GM19395 (cell line): ENCODE measurements at regions not wholly inside any gene's neighbourhood (a gene's known extent, or its start where the extent isn't known, plus 50 kb on each side); places are given as distances from the start of the nearest gene placed in this dataset.
"Not testable (repeated sequence)": the region's sequence is repeated elsewhere in the genome, so short reads cannot be mapped to it uniquely, and the experiment has no call there.

Source experiments
- ATAC-seq: cut with Tn5 transposase; IDR thresholded peaks from one replicate; pipeline ENCODE4 v1.9.1; 2021; ENCODE audit warnings: mild to moderate bottlenecking, moderate library complexity; ENCODE audit not compliant: unreplicated experiment

DNA sequence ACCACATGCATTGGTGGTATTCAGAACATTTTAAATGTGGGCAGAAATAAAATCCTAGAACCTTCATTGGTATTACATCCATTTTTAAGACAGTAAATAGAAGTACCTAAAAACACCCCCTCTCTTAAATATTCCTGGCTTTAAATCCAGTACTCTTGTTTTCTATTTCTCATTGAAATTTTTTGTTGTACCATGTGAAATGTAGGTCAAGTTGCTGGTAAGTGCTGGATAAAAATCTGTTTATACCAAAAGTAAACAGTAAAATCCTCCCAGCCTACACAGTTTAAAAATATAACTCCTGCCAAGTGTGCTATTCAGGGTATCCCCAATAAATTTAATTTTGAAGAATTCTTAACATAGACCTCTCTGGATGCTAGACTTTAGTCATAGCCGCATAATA, 75.0 kb upstream of the FST start:
- ATAC-seq, result no peak

DNA sequence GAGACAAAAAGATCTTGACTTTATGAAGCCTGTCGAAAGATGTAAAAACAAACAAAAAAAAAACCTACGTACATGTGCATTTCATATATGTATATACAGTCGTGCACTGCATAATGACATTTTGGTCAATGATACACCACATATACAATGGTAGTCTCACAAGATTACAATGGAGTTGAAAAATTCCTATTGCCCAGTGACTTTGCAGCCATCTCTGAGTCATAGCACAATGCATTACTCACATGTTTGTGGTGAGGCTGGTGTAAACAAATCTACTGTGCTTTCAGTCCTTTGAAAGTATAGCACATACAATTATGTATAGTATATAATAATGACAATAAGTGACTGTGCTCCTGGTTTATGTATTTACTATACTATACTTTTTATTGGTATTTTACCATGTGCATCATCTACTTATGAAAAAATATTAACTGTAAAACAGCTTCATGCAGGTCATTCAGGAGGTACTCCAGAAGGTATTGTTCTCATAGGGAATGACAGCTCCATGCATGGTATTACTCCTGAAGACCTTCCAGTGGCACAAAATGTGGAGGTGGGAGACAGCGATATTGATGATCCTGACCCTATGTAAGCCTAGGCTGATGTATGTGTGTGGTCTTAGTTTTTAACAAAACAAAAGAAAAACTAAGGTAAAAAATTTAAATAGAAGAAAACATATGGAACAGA, 73.7 kb upstream of the FST start:
- no peak for ATAC-seq

DNA sequence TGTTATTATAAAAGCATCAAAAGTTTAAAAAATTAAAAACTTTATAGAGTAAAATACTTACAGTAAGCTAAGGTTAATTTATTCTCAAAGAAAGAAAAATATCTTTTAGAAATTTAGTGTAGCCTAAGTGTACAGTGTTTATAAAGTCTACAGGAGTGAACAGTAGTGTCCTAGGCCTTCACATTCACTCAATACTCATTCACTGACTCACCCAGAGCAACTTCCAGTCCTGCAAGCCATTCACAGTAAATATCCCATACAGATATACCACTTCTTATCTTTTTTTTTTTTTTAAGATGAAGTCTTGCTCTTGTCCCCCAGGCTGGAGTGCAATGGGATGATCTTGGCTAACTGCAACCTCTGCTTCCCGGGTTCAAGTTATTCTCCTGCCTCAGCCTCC, 73.1 kb upstream of the FST start:
- no peak for ATAC-seq

DNA sequence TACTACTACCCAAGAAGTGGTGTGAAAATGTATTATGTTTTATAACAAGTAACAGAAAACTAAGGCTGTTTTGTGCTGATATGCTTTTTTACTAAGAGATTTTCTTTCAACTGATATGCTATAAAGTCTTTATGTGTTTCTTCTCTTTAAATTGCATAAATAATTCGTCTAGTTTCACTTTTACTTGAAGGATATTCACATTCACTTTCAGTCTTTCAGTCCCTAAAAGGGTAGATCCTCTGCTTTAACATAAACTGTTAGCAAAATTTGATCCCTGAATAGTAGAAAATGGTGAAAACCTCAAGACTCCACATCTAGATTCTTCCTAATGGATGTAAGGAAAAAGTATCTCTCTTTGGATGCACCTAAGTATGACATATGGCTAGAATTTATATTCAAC, 69.0 kb upstream of the FST start:
- ATAC-seq, result no peak

DNA sequence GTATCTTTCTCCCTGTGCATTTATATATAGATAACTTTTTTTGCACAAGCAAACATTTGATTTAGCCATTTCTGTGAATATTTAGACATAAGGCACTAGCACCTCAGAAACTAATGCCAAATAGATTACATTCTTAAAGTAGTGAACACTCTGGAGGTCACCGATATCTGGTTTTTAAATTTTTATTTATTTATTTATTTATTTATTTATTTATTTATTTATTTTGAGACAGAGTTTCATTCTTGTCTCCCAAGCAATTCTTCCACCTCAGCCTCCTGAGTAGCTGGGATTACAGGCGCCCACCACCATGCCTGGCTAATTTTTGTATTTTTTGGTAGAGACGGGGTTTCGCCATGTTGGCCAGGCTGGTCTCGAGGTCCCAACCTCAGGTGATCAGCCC, 67.9 kb upstream of the FST start:
- not testable (repeated sequence) for ATAC-seq

DNA sequence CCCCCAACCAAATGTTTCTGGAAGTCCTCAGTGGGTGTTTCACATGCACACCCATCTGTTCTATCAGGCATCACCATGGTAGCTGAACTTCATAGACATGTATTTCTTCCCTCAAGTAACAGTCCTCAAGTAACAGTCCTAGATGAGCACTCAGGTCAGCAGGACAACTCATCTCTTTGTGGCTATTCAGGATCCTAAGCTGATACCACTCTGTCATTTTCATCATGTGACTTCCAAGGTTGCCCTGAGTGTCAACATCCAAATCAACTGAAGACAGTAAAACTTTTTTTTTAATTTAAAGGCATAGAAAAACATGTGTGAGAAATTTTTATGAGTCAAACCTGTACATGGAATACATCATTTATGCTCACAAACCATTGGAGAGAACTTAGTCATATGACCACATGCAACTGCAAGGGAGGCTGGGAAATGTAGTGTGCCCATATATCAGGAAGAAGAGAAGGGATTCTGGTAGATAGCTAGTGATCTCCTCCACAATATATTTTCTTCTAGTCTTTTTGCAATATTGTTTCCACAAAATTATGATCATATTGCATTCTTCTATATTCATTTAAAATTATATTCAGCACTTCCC, 64.2 kb upstream of the FST start:
- ATAC-seq, result peak; percentile 64

DNA sequence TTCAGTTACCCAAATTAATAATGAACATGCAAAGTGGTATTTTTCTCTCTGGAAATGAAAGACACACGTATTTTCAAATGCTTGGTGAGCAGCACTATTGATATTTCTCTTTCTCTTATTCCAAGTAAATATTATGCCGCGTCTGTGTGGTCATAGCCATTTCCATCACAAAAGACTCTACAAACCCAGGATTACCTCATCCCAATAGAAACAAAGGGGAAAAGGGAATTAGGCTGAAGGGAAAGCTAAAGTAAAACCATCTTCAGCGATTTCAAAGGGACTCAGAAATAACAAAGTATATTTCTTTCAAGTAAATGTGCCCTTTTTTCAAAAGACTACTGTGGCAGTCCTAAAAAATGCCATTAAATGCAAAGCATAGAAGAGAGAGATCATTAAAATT, 62.0 kb upstream of the FST start:
- ATAC-seq, result no peak

DNA sequence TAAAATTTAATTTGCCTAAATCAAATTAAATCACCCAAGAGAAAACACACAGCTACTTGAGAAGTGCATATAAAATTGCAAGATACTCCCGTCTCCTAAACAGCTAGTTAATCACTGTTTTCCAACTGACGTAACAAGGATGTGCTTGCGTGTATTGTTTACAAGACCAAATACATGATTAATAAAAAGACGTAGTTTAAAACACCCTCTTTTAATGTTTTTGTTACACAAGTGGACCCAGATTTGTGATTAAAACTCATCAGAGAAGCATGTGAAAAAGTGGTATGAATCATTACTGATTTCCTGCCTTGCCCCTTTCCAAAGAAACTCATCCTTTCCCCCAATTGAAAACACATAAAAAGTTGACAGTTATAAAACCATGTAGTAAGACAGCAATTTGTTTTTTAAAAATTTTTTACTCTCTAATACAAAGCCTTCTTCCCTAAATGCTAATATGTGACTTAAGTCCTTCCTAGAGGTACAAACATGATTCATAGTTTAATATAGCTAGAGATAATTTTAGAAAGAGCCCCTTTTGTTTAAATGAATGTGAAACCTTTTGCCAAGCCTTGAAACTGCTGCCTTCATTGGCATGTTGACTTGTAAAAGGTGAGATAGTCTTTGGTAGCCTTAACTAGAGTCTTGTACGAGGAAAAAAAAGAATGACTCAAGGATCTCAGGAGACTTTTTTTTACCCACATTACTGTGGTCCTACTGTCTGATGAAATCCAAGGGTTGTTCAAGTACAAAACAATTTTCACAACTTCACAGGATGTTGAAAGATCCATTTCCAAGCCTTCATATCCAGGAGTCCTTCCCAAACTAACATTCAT, 61.4 kb upstream of the FST start:
- no peak for ATAC-seq

DNA sequence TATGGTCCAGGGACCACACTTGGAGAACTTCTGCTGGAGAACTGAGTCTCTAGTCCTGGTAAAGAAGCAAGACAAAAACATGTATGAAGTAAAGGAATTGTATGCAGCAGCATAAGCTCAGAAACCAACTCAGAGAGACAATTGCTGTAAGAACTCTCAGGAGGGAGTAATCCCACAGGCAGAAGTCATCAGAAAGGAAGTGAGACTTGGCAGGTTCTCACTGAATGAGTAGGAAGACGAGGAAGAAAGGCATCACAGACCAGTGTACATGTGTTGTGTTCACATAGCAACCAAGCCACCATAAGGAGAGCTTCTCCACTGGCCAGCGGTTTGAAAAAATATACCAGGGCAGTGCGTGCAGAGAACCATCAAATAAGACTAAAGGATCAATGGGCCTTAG, 57.9 kb upstream of the FST start:
- no peak for ATAC-seq

DNA sequence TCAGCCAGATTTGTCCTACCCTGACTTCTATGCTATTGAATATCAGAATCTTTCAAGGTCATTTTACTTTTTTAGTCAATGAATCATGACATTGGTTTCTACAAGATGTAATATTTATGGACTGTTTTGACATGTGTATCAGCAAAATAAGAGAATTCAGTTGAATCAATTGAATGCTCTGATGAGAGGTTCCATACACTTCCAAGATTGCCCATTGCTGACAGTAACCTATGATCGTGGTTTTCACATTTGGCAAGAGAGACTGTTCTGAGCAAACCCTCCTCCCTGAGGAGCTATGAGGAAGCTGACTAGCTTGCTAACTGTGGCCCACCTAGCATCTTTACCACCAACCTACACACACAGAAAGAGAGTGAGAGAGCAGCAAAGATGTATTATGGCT, 56.7 kb upstream of the FST start:
- no peak for ATAC-seq

DNA sequence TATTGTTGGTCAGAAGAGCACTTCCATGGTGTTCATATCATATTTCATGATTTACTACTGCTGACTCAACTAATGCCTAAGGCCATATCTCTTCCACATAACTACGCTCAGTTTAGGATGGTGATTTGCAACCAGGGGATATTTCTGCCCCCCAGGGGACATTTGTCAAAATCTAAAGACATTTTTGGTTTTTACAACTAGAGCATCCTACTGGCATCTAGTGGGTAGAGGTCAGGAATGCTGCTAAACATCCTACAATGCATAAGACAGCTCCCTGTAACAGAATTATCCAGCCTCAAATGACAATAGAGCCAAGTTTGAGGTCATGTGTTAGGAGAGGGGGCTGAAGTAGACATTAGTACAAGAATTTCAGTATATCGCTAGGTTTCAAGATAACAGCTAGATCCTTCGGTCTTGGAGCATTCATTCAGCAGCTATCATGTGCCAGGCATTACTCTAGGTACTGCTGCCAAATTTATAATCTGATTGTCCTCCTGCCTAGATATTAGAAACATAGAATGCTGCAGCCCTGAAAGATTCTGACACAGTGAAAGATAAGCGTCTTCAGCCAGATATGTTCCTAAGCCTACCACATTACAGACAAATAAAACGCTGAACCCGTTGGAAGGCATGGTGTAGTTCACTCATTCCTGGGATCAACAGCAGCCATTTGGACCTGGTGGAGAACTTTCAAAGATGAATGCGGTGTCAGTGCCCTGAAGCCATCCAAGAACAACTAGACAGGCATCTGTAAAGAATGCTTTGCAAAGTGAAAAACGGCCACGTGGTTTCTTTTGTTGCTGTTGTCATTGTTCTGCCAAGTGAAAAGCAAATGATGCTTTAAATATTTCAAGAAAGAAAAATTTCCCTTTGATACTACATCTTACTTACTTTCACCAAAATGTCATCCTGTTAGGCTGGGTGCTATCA, 55.5 kb upstream of the FST start:
- ATAC-seq, result no peak

DNA sequence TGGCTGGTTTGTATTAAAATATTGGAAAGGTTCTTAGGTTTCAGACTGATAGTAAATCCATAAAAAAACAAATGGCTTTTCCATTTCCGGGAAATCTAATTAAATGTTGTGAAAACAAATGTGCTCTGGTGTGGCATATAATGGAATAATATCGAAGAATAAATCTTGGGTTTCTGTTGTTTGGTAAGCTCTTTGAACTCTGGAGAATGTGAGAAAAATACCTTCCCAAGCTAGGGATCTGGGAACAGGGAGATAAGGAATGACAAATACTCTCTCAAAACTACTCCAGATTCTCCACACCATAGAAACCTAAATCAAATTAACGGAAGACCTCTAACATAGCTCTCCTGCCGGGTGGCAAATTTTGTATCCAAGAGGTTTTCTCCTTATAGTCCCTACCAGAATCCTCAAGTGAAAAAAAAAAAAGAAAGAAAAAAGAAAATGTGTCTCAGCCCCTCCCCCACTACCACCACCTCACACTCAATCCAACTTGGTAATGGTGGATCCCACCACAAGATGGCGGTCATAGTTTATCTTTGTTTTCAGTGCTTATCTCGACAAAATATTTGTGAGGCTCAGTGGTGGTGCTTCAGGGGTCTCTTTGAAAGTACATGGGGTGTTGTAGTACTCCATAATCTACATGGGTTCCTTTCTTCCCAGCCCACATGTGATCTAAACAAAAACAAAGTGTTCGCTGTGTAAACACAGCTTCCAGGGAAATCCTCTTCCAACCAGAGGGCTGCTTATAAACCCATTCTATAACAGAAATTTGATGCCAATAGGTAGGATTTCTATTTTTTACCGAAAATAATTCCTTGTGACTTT, 54.5 kb upstream of the FST start:
- no peak for ATAC-seq

DNA sequence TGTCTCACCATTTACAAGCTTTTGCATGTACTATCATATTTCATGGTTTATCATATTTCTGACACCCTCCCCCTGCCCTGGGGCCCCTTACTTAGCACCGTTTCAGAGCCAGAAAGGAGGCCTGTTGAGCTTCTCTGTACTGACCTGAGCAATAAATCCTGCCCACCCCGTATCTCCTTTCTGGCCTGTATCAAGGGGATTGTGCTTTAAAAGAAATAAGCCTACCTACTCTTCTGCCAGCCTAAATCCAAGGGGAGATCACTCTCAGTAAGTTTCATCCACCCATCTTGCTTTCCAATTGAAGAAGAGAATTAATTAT, 54.0 kb upstream of the FST start:
- ATAC-seq, result no peak

DNA sequence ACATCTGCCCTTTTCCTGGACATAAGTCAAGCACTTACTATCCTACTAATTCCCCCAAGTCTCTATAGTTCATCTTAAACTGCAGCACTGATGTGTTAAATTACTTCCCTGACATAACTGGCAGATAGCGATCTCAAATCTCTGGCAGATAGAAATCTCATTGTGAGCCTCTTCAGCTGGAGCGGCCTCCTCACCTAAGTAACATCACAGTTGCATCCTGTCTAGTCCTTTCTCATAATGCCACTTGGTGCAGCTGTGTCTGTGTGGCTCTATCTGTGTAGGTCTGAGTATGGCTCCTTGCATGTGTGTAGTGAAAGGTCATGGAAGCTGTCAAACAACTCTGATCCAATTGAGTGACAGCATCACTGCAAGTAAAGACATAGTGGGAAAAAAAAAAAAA, 53.6 kb upstream of the FST start:
- ATAC-seq, result no peak

DNA sequence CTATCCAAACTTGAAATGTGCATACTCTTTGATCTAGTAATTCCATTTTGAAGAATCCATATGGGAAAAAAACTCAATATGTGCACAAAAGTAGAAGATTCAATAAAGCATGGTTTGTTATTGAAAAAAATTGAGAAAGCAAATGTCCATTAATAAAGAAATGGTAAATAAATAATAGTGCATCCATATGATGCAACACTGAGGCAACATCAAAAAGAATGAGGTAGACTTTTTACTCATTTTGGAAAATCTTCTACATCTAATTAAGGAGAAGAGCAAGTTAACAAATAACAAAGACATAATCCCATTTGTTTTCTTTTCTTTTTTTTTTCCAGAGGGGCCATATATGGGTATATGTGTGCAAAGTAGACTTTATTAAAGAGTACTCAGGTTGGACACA, 52.5 kb upstream of the FST start:
- no peak for ATAC-seq

DNA sequence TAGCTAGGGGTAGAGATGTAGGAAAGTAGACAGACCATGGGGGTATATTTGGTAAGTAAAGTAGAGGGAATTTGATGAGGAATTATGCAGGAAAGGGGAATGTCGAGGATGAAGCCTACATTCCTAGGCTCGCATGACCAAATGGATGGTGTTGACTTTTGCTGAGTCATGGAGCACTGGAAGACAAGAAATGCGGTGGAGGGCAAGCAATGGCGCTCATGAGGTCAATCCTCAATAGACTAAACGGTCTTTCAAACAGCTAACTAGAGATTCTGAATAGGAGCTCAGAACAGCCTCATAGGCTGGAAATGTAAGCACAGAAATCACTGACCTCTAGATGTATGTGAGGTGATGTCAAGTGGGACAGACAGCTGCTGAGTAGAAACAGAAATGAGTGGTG, 50.7 kb upstream of the FST start:
- ATAC-seq, result no peak

DNA sequence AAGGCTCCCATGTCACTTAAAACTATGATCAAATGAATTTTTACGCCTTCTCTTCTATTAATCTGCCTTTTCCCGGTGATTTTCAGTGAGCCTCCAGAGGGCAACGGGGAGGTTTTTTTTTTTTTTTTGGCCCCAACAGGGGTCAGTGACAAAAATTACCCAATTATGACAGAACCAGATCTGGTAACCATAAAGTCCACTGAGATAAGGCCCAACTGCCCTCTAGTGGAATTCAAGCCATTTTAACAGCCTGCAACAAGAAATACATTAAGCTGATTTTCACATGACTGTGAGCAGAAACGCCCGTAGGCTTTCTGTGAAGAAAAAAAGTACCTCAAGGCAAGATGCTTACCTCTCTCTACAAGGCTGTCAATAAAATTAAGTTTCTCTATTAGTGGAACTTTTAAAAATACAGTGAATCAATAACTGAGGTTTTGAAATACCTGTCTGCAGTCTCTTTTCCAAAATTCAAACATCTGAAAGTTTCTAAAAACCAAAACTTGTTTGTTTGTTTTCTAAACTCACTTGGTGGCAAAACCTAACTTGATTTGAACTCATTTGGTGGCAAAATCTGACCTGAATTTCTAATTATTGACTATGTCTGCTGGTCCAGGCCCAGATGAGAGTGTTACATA, 49.7 kb upstream of the FST start:
- no peak for ATAC-seq
